A549 (cell line): ENCODE measurements at regions not wholly inside any gene's neighbourhood (a gene's known extent, or its start where the extent isn't known, plus 50 kb on each side); places are given as distances from the start of the nearest gene placed in this dataset.

Experiments
- ATAC-seq, 2 experiments: fragments of 200-7000 bp in 1 of 2; fragments of >200 bp in 1 of 2; cut with Nextera tagmentation in 1 of 2; cut with Tn5 transposase in 1 of 2; 3 replicates each; pipeline versions ENCODE4 v1.8.0 to v1.9.1; 2018 to 2020; ENCODE audit warnings: mild to moderate bottlenecking in 1 of 2, moderate library complexity in 1 of 2
- CTCF ChIA-PET: fragments of 300-600 bp; sonication (Branson Sonifier 250); formaldehyde crosslinking; extraction: SDS; loops from one replicate; lab custom pipeline; 2021; ENCODE audit warnings: antibody characterized with exemption, inconsistent platforms; lab: Yijun Ruan, JAX
- POLR2A ChIA-PET: fragments of 350-600 bp; formaldehyde crosslinking; extraction: SDS; loops from one replicate; lab custom pipeline; 2021; ENCODE audit warnings: antibody characterized with exemption, inconsistent platforms; lab: Yijun Ruan, JAX
- DNase-seq, 2 experiments: peaks; one replicate each; pipeline versions ENCODE4 v3.0.0 to v3.0.0-alpha.2; 2011 to 2016; ENCODE audit warnings: low read depth in 1 of 2, low spot score in 1 of 2
- FAIRE-seq: peaks from 2 replicates; lab custom pipeline; 2011; peaks lifted over from hg19 to GRCh38; lab: Jason Lieb, UNC
- H3K27ac ChIP-seq, 2 experiments: fragments of >200 bp; sonication (Bioruptor Twin); formaldehyde crosslinking; 3 replicates each; pipeline ENCODE4 v1.5.1; 2016 to 2017
- H3K4me1 ChIP-seq: fragments of >200 bp; sonication (Bioruptor Twin); formaldehyde crosslinking; 3 replicates; pipeline ENCODE4 v1.6.1; 2016
- H3K4me2 ChIP-seq: fragments of >200 bp; sonication (Bioruptor Twin); formaldehyde crosslinking; 3 replicates; pipeline ENCODE4 v1.6.1; 2016
- H3K4me3 ChIP-seq: fragments of >200 bp; sonication (Bioruptor Twin); formaldehyde crosslinking; 3 replicates; pipeline ENCODE4 v1.5.1; 2016
- H3K9me3 ChIP-seq: fragments of >200 bp; sonication (Bioruptor Twin); formaldehyde crosslinking; 3 replicates; pipeline ENCODE4 v1.6.1; 2016
- BHLHE40 ChIP-seq: IDR thresholded peaks from 2 replicates; pipeline ENCODE4 v1.6.1; 2012; ENCODE audit warnings: low read depth, low read length, inconsistent platforms
- CBX2 ChIP-seq: fragments of 200-600 bp; sonication (generic); IDR thresholded peaks from 2 replicates; pipeline ENCODE4 v1.6.1; 2016; ENCODE audit warnings: low read depth, mild to moderate bottlenecking, borderline replicate concordance
- CHD4 ChIP-seq: fragments of 200-600 bp; sonication (generic); IDR thresholded peaks from 2 replicates; pipeline ENCODE4 v1.6.1; 2016; ENCODE audit warnings: antibody characterized with exemption, mild to moderate bottlenecking, borderline replicate concordance
- EHF ChIP-seq: fragments of 250-450 bp; sonication (Bioruptor Pico); IDR thresholded peaks from 2 replicates; pipeline ENCODE4 v1.5.0; 2020; ENCODE audit warnings: mild to moderate bottlenecking
- ESRRA ChIP-seq: fragments of 150-350 bp; IDR thresholded peaks from 2 replicates; pipeline ENCODE4 v1.6.1; 2014; ENCODE audit warnings: mild to moderate bottlenecking, low read length, borderline replicate concordance
- GATA3 ChIP-seq: IDR thresholded peaks from 2 replicates; pipeline ENCODE4 v1.6.1; 2012; ENCODE audit warnings: borderline replicate concordance
- HDAC2 ChIP-seq: fragments of 200-600 bp; sonication (generic); IDR thresholded peaks from 2 replicates; pipeline ENCODE4 v1.6.1; 2016
- HEYL ChIP-seq: fragments of 250-450 bp; sonication (Bioruptor Pico); IDR thresholded peaks from 2 replicates; pipeline ENCODE4 v1.8.0; 2021; ENCODE audit warnings: mild to moderate bottlenecking, moderate library complexity
- HOXB13 ChIP-seq: fragments of 250-450 bp; sonication (Bioruptor Pico); IDR thresholded peaks from 2 replicates; pipeline ENCODE4 v1.5.0; 2020; ENCODE audit warnings: low read depth, mild to moderate bottlenecking, moderate library complexity
- HOXB5 ChIP-seq: fragments of 250-450 bp; sonication (Bioruptor Pico); IDR thresholded peaks from 2 replicates; pipeline ENCODE4 v1.5.0; 2020; ENCODE audit warnings: mild to moderate bottlenecking, moderate library complexity
- JUN ChIP-seq, 2 experiments: fragments of >200 bp; sonication (Bioruptor Twin); formaldehyde crosslinking; IDR thresholded peaks; 2 replicates in 1 of 2; 3 replicates in 1 of 2; pipeline ENCODE4 v1.6.1; 2016 to 2017
- JUNB ChIP-seq: fragments of >200 bp; sonication (Bioruptor Twin); formaldehyde crosslinking; IDR thresholded peaks from 2 replicates; pipeline ENCODE4 v1.6.1; 2016
- KDM1A ChIP-seq: fragments of 200-600 bp; sonication (generic); IDR thresholded peaks from 2 replicates; pipeline ENCODE4 v1.6.1; 2016; ENCODE audit warnings: low read depth, mild to moderate bottlenecking
- KDM5A ChIP-seq: fragments of 200-600 bp; sonication (generic); IDR thresholded peaks from 2 replicates; pipeline ENCODE4 v1.6.1; 2016; ENCODE audit warnings: antibody characterized with exemption, mild to moderate bottlenecking
- NFE2L2 ChIP-seq: fragments of 150-350 bp; conservative IDR thresholded peaks from 2 replicates; pipeline ENCODE4 v1.6.1; 2014; ENCODE audit warnings: low read length
- NPAS2 ChIP-seq: fragments of 250-450 bp; sonication (Bioruptor Pico); IDR thresholded peaks from 2 replicates; pipeline ENCODE4 v1.8.0; 2022; ENCODE audit warnings: mild to moderate bottlenecking, moderate library complexity, borderline replicate concordance
- NR3C1 ChIP-seq: fragments of >200 bp; sonication (Bioruptor Twin); formaldehyde crosslinking; IDR thresholded peaks from 3 replicates; pipeline ENCODE4 v1.6.1; 2017
- POLR2A ChIP-seq: IDR thresholded peaks from 2 replicates; pipeline ENCODE4 v1.6.1; 2012; ENCODE audit warnings: mild to moderate bottlenecking, low read length
- POLR2AphosphoS2 ChIP-seq: conservative IDR thresholded peaks from 2 replicates; pipeline ENCODE4 v1.6.1; 2012; ENCODE audit warnings: low read length, improper control_type of control experiment, inconsistent platforms
- RCOR1 ChIP-seq: fragments of 150-350 bp; IDR thresholded peaks from 2 replicates; pipeline ENCODE4 v1.6.1; 2014; ENCODE audit warnings: antibody characterized with exemption, low read length, low read depth
- RFX5 ChIP-seq: fragments of 450-650 bp; IDR thresholded peaks from 2 replicates; pipeline ENCODE4 v1.7.1; 2014; ENCODE audit warnings: antibody characterized with exemption, mild to moderate bottlenecking, moderate library complexity
- SREBF2 ChIP-seq: fragments of 450-650 bp; IDR thresholded peaks from 2 replicates; pipeline ENCODE4 v1.6.1; 2014; ENCODE audit warnings: mild to moderate bottlenecking, moderate library complexity
- TP53 ChIP-seq: fragments of 250-450 bp; sonication (Bioruptor Pico); IDR thresholded peaks from 2 replicates; pipeline ENCODE4 v1.5.0; 2021; ENCODE audit warnings: mild to moderate bottlenecking, moderate library complexity
- ZFP36 ChIP-seq: fragments of 450-650 bp; IDR thresholded peaks from 2 replicates; pipeline ENCODE4 v1.6.1; 2014; ENCODE audit warnings: borderline replicate concordance; ENCODE audit not compliant: partially characterized antibody
- ZNF302 ChIP-seq: fragments of 250-450 bp; sonication (Bioruptor Pico); IDR thresholded peaks from 2 replicates; pipeline ENCODE4 v1.9.0; 2021; ENCODE audit warnings: inconsistent platforms, mild to moderate bottlenecking, moderate library complexity
- WGBS: methylation state at CpG from one replicate; pipeline ENCODE4 v1.1.6; 2017; ENCODE audit errors: missing lambda C conversion rate; 5-methylcytosine and 5-hydroxymethylcytosine counted together
- TF ChIP-seq, protein P1 (sequence below): fragments of >200 bp; sonication (Bioruptor Twin); formaldehyde crosslinking; IDR thresholded peaks from 3 replicates; pipeline ENCODE4 v1.5.1; 2016
- TF ChIP-seq, protein P2 (sequence below): fragments of 250-450 bp; sonication (Bioruptor Pico); IDR thresholded peaks from 2 replicates; pipeline ENCODE4 v1.5.0; 2021; ENCODE audit warnings: mild to moderate bottlenecking, moderate library complexity, borderline replicate concordance
- TF ChIP-seq, protein P3 (sequence below): fragments of 200-600 bp; sonication (generic); IDR thresholded peaks from 2 replicates; pipeline ENCODE4 v1.6.1; 2016; ENCODE audit warnings: antibody characterized with exemption, mild to moderate bottlenecking, moderate library complexity
- TF ChIP-seq, protein P4 (sequence below): IDR thresholded peaks from 2 replicates; pipeline ENCODE4 v1.6.1; 2012; ENCODE audit warnings: low read depth, borderline replicate concordance

DNA sequence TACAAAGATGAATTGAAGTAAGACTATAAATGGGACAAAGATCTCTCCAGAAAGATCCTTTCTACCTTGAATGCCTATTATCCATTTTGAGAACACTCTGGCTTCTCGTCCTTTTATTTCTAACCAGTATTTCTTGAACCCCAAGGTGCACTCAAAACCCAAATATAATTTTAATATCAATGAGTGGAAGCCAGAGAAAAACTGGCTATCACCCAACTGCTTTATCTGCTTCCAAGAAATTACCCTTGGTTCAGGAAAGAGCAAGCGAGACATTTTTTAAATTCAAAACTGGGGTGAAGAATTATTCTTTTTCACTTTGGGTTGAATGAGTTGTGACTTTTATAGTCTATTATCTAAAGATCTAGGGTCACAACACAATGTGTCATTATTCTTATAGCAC, 221.3 kb downstream of the PTH2R start:
- TF ChIP-seq GATA3 (no peak), ZFP36 (no peak), RFX5 (no peak), POLR2A (no peak), ESRRA (no peak), RCOR1 (no peak), HDAC2 (no peak), CBX2 (no peak), CHD4 (no peak), HOXB5 (CRISPR knock-in tag) (no peak), KDM1A (no peak), TP53 (no peak)
- TF ChIP-seq, protein P1, sequence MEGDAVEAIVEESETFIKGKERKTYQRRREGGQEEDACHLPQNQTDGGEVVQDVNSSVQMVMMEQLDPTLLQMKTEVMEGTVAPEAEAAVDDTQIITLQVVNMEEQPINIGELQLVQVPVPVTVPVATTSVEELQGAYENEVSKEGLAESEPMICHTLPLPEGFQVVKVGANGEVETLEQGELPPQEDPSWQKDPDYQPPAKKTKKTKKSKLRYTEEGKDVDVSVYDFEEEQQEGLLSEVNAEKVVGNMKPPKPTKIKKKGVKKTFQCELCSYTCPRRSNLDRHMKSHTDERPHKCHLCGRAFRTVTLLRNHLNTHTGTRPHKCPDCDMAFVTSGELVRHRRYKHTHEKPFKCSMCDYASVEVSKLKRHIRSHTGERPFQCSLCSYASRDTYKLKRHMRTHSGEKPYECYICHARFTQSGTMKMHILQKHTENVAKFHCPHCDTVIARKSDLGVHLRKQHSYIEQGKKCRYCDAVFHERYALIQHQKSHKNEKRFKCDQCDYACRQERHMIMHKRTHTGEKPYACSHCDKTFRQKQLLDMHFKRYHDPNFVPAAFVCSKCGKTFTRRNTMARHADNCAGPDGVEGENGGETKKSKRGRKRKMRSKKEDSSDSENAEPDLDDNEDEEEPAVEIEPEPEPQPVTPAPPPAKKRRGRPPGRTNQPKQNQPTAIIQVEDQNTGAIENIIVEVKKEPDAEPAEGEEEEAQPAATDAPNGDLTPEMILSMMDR: no peak
- TF ChIP-seq, protein P2, sequence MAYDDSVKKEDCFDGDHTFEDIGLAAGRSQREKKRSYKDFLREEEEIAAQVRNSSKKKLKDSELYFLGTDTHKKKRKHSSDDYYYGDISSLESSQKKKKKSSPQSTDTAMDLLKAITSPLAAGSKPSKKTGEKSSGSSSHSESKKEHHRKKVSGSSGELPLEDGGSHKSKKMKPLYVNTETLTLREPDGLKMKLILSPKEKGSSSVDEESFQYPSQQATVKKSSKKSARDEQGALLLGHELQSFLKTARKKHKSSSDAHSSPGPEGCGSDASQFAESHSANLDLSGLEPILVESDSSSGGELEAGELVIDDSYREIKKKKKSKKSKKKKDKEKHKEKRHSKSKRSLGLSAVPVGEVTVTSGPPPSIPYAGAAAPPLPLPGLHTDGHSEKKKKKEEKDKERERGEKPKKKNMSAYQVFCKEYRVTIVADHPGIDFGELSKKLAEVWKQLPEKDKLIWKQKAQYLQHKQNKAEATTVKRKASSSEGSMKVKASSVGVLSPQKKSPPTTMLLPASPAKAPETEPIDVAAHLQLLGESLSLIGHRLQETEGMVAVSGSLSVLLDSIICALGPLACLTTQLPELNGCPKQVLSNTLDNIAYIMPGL (CRISPR knock-in tag): no peak
- no peak overlapping the region for H3K4me2 ChIP-seq
- H3K9me3 ChIP-seq: no peaks in the 10 kb centered on the region
- no peak for DNase-seq
- no peak for FAIRE-seq
- ATAC-seq: no peak
- H3K27ac ChIP-seq: no peak overlapping the region
- H3K4me1 ChIP-seq: no peaks in the 10 kb centered on the region
- H3K4me3 ChIP-seq: no peak overlapping the region
- WGBS: 8% methylated on average over 2 of the region's 2 CpGs
- POLR2A ChIA-PET: no interaction called here
- CTCF ChIA-PET: no interaction called here

DNA sequence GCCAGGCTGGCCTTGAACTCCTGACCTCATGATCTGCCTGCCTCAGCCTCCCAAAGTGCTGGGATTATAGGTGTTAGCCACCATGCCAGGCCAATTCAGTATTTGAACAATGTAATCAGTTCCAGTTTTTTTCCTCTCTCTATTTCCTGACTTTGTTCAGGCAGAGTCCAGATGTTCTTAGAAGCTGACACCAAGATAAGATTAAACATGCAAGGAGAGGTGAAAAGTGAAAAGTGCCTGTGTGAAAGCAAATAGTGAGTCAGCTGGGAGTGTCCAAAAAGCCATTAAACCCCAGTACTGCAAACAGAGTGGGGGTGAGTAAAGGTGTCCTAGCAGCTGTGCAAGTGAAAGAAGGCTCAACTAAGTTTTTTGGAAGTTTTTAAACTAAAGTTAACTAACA, 231.5 kb downstream of the PTH2R start:
- POLR2A ChIA-PET: no interaction called here
- no peak for TF ChIP-seq ESRRA
- TF ChIP-seq SREBF2: no peak
- TF ChIP-seq ZNF302: no peak
- TF ChIP-seq RCOR1: no peak
- TF ChIP-seq EHF (CRISPR knock-in tag): no peak
- TF ChIP-seq POLR2A: no peak
- TF ChIP-seq NPAS2 (CRISPR knock-in tag): no peak
- no peak for TF ChIP-seq HOXB13 (CRISPR knock-in tag)
- TF ChIP-seq KDM1A: no peak
- TF ChIP-seq, protein P3, sequence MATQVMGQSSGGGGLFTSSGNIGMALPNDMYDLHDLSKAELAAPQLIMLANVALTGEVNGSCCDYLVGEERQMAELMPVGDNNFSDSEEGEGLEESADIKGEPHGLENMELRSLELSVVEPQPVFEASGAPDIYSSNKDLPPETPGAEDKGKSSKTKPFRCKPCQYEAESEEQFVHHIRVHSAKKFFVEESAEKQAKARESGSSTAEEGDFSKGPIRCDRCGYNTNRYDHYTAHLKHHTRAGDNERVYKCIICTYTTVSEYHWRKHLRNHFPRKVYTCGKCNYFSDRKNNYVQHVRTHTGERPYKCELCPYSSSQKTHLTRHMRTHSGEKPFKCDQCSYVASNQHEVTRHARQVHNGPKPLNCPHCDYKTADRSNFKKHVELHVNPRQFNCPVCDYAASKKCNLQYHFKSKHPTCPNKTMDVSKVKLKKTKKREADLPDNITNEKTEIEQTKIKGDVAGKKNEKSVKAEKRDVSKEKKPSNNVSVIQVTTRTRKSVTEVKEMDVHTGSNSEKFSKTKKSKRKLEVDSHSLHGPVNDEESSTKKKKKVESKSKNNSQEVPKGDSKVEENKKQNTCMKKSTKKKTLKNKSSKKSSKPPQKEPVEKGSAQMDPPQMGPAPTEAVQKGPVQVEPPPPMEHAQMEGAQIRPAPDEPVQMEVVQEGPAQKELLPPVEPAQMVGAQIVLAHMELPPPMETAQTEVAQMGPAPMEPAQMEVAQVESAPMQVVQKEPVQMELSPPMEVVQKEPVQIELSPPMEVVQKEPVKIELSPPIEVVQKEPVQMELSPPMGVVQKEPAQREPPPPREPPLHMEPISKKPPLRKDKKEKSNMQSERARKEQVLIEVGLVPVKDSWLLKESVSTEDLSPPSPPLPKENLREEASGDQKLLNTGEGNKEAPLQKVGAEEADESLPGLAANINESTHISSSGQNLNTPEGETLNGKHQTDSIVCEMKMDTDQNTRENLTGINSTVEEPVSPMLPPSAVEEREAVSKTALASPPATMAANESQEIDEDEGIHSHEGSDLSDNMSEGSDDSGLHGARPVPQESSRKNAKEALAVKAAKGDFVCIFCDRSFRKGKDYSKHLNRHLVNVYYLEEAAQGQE: no peak
- no peak for TF ChIP-seq NR3C1
- TF ChIP-seq JUN (IDR thresholded peaks at IDR 0.05): no peak
- TF ChIP-seq, protein P4, sequence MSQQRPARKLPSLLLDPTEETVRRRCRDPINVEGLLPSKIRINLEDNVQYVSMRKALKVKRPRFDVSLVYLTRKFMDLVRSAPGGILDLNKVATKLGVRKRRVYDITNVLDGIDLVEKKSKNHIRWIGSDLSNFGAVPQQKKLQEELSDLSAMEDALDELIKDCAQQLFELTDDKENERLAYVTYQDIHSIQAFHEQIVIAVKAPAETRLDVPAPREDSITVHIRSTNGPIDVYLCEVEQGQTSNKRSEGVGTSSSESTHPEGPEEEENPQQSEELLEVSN: no peak
- no peak for TF ChIP-seq NFE2L2
- no peak for TF ChIP-seq POLR2AphosphoS2
- TF ChIP-seq JUNB: no peak
- no peak for TF ChIP-seq HEYL
- TF ChIP-seq BHLHE40: no peak
- TF ChIP-seq KDM5A: no peak
- no peak overlapping the region for H3K4me2 ChIP-seq
- H3K4me1 ChIP-seq: no peaks in the 10 kb centered on the region
- H3K27ac ChIP-seq: no peak overlapping the region
- DNase-seq: peak in 1 of 2 experiments; percentile 3
- CTCF ChIA-PET: no interaction called here
- no peak overlapping the region for H3K4me3 ChIP-seq
- ATAC-seq: no peak
- no peaks in the 10 kb centered on the region for H3K9me3 ChIP-seq
- FAIRE-seq: no peak
